LNCaP clone FGC (cell line): ENCODE measurements at regions not wholly inside any gene's neighbourhood (a gene's known extent, or its start where the extent isn't known, plus 50 kb on each side); places are given as distances from the start of the nearest gene placed in this dataset.

ENCODE experiments used
- DNase-seq: peaks from one replicate; pipeline ENCODE4 v3.0.0-alpha.2; 2011; ENCODE audit warnings: low read depth
- H3K4me3 ChIP-seq: 2 replicates; pipeline ENCODE4 v1.5.1; 2011; ENCODE audit warnings: mild to moderate bottlenecking, low read depth, low read length, control low read depth
- TF ChIP-seq, protein P1 (sequence below): IDR thresholded peaks from 2 replicates; pipeline ENCODE4 v1.5.1; 2012; ENCODE audit warnings: mild to moderate bottlenecking; ENCODE audit not compliant: control insufficient read depth, insufficient read depth; ENCODE audit errors: extremely low read depth

DNA sequence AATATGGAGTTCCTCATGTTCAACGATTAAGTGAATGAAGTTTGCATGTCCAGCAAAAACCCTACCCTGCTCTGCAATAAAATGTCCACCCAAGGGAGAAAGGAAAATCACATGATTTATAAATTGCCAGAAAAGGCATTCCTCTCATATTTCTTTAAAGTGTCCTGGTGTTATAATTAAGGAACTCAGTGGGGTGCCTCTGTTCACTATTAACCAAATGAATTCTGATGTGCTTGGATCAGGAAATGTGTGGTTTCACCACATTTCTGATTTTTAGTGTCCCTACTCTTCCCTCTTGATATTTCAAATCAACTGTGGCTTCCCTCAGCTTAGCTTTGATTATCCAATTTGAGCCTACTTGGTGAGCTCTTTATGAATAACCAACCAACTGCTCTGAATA is 208.1 kb downstream of the PHLDA1 start:
- DNase-seq: no peak
- TF ChIP-seq, protein P1, sequence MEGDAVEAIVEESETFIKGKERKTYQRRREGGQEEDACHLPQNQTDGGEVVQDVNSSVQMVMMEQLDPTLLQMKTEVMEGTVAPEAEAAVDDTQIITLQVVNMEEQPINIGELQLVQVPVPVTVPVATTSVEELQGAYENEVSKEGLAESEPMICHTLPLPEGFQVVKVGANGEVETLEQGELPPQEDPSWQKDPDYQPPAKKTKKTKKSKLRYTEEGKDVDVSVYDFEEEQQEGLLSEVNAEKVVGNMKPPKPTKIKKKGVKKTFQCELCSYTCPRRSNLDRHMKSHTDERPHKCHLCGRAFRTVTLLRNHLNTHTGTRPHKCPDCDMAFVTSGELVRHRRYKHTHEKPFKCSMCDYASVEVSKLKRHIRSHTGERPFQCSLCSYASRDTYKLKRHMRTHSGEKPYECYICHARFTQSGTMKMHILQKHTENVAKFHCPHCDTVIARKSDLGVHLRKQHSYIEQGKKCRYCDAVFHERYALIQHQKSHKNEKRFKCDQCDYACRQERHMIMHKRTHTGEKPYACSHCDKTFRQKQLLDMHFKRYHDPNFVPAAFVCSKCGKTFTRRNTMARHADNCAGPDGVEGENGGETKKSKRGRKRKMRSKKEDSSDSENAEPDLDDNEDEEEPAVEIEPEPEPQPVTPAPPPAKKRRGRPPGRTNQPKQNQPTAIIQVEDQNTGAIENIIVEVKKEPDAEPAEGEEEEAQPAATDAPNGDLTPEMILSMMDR: no peak
- no peak overlapping the region for H3K4me3 ChIP-seq

DNA sequence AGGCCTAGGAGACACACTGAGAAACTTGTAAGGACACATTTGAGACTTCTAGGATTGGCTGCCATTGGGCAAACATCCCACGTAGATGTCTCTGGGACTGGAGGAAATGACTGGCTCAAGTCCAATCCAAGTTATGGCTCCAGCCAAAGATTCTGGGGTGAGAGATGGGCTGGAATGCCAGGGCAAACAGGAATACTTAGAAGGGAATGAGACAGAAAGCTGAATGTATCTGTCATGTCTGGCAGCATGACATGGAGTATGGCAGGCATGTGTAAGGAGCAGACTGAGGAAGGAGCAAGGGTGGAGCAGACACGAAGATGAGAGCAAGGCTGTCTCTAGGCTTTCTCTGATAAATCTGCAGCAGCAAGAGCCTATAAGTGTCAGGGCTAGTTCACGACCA is 209.2 kb downstream of the PHLDA1 start:
- H3K4me3 ChIP-seq: no peak overlapping the region
- TF ChIP-seq, protein P1: no peak
- DNase-seq: no peak

DNA sequence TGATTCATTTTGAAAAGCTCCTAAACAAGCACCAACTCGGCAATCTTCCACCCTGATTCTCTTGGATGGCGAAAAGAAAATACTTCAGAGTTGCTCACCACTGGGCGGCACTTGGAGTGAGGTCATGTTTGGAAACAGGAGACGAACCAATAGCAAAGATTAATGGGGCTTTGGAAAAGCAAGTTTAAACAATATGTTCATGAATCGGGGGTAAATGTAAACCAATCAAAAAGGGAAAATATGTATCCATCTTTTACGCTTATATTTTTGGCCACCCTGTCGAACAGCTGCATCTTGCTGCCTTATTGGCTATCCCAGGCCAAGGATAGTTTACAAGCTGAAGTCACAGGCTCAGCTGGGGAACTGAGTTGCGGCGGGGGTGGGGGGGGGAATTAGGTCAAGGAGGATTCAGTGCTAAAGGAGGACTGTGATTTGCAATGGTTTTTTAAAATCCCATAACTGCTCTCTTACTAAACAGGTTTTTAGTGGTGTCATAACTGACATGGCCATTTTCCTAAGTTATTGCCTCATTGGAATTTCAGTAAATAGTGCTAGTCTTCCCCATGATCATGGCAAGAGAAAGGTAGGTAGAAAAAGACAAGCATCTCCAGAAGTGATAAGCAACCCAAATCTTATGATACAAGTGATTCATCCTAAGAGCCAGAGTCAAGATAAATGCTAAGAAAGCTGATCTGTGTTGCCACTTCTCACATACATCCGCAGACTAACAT is 210.6 kb downstream of the PHLDA1 start:
- DNase-seq: no peak
- H3K4me3 ChIP-seq: no peak overlapping the region
- TF ChIP-seq, protein P1: no peak

DNA sequence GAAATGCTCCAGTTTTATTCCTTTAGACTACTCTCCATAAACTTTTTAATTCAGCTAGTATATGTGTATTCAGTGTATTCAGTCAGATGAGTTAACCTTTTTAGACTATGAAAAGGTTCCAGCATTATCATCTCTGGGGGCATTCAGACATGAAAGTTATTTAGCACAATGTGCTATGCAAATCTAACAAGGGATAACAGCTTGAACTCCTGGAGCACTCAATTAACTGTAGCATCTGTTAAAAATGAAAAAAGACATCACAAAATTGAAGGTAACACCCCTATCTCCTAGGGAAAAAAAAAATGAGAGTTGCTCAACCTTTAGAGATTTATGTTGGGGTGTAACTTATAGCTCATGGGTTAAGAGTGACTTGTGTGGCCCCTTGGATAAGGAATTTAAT is 211.5 kb downstream of the PHLDA1 start:
- no peak for DNase-seq
- TF ChIP-seq, protein P1: no peak

DNA sequence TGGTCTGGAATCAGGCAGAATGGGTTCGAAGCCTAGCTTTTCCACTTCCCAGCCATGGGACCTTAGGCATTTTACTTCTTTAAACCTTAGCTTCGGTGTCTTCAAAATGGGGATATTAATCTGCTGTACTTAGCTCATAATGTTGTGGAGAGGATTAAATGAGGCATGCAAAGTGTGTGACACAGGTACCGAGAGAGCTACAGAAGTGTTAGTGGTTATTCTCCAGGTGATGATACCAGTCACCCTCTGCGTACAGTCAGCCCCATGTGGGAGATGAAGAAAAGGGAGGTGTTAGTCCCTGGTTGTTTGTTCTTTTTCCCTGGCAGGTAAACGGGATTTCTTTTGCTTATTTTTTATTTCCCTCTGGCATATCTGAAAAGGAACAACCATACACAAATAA is 212.1 kb downstream of the PHLDA1 start:
- TF ChIP-seq, protein P1: no peak
- H3K4me3 ChIP-seq: no peak overlapping the region
- DNase-seq: no peak

More for the DNA sequence above, 211.5 kb downstream of the PHLDA1 start:
- H3K4me3 ChIP-seq: no peak overlapping the region

DNA sequence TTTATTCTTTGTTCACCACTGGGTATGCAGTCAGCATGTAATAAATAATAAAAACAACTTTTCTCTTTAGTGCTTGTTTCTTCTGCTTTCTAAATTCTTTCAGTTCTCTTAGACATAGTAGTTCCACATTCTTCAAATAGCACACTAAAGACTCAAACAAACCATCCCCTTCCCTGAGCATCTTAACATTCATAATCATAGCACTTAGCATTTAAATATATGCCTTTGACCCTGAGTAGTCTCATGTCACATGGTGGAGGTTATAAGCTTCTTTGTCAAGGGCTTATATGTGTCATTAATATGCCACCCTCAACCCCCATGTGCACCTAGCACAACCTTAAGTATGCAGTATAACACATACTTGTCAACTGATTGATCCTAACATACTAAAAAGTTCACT is 212.7 kb downstream of the PHLDA1 start:
- H3K4me3 ChIP-seq: no peak overlapping the region
- TF ChIP-seq, protein P1: no peak
- DNase-seq: no peak

DNA sequence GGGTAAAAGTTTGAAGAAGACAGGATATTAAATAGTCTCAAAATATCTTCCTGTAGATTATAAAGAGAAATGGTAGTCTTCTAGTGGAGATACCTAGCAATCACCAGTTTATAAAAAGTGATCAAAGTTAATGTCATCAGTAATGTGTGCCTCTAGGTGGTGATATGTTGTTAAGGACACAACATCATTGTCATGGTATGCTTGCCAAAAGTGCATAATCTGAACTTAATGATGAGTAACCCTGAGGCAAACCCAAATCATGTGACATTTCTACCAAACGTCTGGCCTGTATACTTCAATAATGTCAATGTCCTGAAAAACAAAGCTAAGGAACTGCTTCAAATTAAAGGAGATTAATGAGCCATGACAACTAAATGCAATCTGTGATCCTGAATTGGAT is 214.7 kb downstream of the PHLDA1 start:
- peak; percentile 58 for DNase-seq
- no peak overlapping the region for H3K4me3 ChIP-seq
- TF ChIP-seq, protein P1: peak; percentile 68
